Activated naive CD4-positive, alpha-beta T cell treated with anti-CD3 and anti-CD28 coated beads, Interleukin-2, amount 10 ng/mL, durations not matched to agents 7 days and 5 days (primary cell): ENCODE measurements at regions not wholly inside any gene's neighbourhood (a gene's known extent, or its start where the extent isn't known, plus 50 kb on each side); places are given as distances from the start of the nearest gene placed in this dataset.
"Not testable (repeated sequence)": the region's sequence is repeated elsewhere in the genome, so short reads cannot be mapped to it uniquely, and the experiment has no call there.

ENCODE experiments used
- CTCF ChIA-PET: fragments of 350-600 bp; sonication (Branson Sonifier 250); formaldehyde crosslinking; loops from one replicate; lab custom pipeline; 2021; ENCODE audit warnings: antibody characterized with exemption; lab: Charles Lee
- DNase-seq: peaks from one replicate; pipeline ENCODE4 v3.0.0-alpha.2; 2020
- H3K27ac Mint-ChIP-seq: one replicate; pipeline ENCODE4 v1.8.0; 2021; ENCODE audit warnings: mild to moderate bottlenecking, moderate library complexity, mixed read lengths
- H3K27me3 Mint-ChIP-seq: one replicate; pipeline ENCODE4 v1.8.0; 2021; ENCODE audit warnings: mild to moderate bottlenecking, mixed read lengths
- H3K36me3 Mint-ChIP-seq: one replicate; pipeline ENCODE4 v1.8.0; 2021; ENCODE audit warnings: mixed read lengths
- H3K4me1 Mint-ChIP-seq: one replicate; pipeline ENCODE4 v1.8.0; 2021; ENCODE audit warnings: mixed read lengths
- H3K4me3 Mint-ChIP-seq: one replicate; pipeline ENCODE4 v1.8.0; 2021; ENCODE audit warnings: mild to moderate bottlenecking, moderate library complexity, mixed read lengths
- H3K9me3 Mint-ChIP-seq: one replicate; pipeline ENCODE4 v1.8.0; 2021; ENCODE audit warnings: mixed read lengths

DNA sequence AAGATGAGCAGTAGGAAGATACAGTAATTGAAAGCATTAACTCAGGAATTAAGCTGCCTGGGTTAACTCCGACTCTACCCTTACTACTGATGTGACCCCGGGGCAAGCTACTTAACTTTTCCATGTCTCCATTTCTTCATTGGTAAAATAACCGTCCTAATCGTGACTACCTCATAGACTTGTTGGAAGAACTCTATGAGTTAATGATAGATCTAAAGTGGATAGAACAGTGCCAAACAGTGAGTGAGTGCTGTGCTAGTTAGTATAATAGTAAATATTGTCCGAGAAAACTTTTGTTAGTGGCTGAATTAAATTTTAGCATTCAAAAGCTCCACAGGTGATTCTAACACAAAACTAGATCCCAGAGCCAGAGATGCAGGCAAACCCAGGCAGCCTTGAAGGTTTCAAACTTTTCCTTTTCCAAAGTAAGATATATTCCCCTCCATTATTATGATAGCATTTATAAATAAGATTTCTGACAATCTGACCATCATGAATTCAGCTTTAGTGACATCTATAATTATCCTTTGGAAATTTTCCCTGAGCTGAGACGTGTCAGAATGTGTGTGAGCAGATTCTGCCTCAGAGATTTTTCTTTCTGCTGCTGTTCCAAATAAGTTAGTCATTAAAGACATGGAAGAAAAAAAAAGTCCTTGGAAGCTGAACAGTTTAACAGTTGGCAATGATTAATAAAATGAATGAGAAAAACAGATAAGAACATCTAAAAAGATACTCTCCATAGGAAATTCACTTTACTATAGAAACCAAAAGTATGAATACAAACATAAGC lies 369.5 kb downstream of the PRELID2 start:
- Mint-ChIP-seq H3K4me1 (no peaks in the 10 kb centered on the region), H3K27me3 (no peaks in the 10 kb centered on the region), H3K36me3 (no peaks in the 10 kb centered on the region), H3K4me3 (no peak overlapping the region), H3K27ac (no peak overlapping the region), H3K9me3 (peaks cover 1% of the 10 kb centered on the region)
- CTCF ChIA-PET = no interaction called here
- no peak for DNase-seq

GRCh38 chr5:145464171-145464570 lies 371.0 kb downstream of the PRELID2 start:
- Mint-ChIP-seq H3K9me3 (peaks cover 2% of the 10 kb centered on the region), H3K4me3 (no peak overlapping the region), H3K36me3 (no peaks in the 10 kb centered on the region), H3K27ac (no peak overlapping the region), H3K27me3 (no peaks in the 10 kb centered on the region), H3K4me1 (no peaks in the 10 kb centered on the region)
- no peak for DNase-seq
- CTCF ChIA-PET = no interaction called here

DNA sequence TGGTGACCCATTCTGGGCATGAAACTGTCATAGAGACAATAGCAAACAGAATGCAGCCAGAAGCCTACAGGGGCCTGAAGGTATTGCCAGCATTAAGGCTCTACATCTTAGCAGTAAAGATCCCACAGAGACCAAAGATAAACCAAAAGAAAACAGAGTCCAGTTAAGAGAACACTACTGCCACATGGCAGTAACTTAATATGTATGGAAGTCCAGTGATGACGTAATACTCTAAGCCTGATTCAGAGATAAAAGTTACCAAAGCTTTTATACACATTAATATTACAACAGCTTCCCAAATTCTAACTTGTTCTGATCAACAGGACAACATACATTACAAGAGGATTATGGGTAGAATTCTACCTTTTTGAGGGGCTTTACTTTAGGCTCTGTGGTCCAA lies 371.5 kb downstream of the PRELID2 start:
- H3K4me3 Mint-ChIP-seq = no peak overlapping the region
- no peaks in the 10 kb centered on the region for H3K36me3 Mint-ChIP-seq
- no peaks in the 10 kb centered on the region for H3K27me3 Mint-ChIP-seq
- H3K9me3 Mint-ChIP-seq = peaks cover 2% of the 10 kb centered on the region
- H3K27ac Mint-ChIP-seq = no peak overlapping the region
- H3K4me1 Mint-ChIP-seq = no peaks in the 10 kb centered on the region
- CTCF ChIA-PET = no interaction called here
- DNase-seq = no peak

DNA sequence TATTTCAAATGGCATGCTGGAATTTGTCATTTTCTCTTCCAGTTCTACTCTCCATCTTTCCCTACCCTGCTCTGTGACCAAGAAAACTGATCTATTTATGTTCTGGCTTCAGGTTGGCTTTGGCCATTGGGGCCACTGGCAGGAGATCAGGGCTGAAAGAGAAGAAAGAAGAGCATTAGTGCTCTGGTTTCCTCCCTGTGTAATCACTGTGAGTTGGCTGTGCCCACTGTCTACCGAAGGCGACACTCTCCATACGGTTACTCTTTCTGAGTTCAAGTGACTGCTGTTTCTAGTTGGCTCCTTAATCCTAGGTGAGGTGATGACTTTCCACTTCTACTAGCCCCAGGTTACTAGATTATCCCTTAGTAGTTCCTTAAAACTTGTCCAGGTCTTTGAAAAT lies 372.6 kb downstream of the PRELID2 start:
- H3K27ac Mint-ChIP-seq = no peak overlapping the region
- no peak overlapping the region for H3K4me3 Mint-ChIP-seq
- H3K9me3 Mint-ChIP-seq = peaks cover 2% of the 10 kb centered on the region
- no peaks in the 10 kb centered on the region for H3K27me3 Mint-ChIP-seq
- no peaks in the 10 kb centered on the region for H3K4me1 Mint-ChIP-seq
- no peaks in the 10 kb centered on the region for H3K36me3 Mint-ChIP-seq
- CTCF ChIA-PET = no interaction called here
- no peak for DNase-seq

GRCh38 chr5:145450286-145450885 lies 384.8 kb downstream of the PRELID2 start:
- no peak overlapping the region for H3K4me3 Mint-ChIP-seq
- no peaks in the 10 kb centered on the region for H3K4me1 Mint-ChIP-seq
- no peaks in the 10 kb centered on the region for H3K36me3 Mint-ChIP-seq
- H3K27ac Mint-ChIP-seq = no peak overlapping the region
- no peak for DNase-seq
- CTCF ChIA-PET = no interaction called here
- no peaks in the 10 kb centered on the region for H3K27me3 Mint-ChIP-seq
- H3K9me3 Mint-ChIP-seq = peaks cover 12% of the 10 kb centered on the region

DNA sequence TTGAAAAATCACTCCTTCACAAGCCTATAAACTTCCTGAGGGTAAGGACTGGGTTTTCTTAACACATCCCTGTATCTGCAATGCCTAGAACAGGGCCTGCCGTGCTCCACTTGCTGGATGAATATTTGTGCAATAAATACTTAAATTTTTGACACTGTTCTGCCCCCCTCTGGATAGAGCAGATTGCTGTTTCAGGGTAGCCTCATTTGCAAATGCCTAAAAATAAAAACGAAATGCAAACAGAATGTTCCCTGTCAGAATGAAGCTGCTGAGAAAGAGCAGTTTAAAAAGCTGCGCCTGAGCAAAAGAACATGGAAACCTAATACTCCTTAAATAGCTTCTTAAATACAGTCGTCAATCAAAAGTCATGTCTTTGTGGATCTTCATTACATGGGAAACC lies 385.3 kb downstream of the PRELID2 start:
- Mint-ChIP-seq H3K36me3 (no peaks in the 10 kb centered on the region), H3K4me1 (no peaks in the 10 kb centered on the region), H3K27ac (no peak overlapping the region), H3K9me3 (peaks cover 12% of the 10 kb centered on the region), H3K4me3 (no peak overlapping the region), H3K27me3 (no peaks in the 10 kb centered on the region)
- CTCF ChIA-PET = no interaction called here
- no peak for DNase-seq

DNA sequence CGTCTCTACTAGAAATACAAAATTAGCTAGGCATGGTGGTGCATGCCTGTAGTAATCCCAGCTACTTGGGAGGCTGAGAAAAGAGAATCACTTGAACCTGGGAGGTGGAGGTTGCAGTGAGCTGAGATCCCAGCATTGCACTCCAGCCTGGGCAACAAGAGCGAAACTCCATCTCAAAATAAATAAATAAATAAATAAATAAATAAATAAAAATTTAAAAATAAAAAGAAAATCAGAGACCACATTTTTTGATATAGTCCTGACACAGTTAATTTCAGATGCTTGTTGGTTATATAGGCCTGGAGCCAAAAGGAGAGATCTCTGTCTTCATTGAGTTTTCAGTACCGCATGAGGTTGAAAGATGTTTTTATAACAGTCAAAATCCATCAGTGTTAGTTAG lies 388.3 kb downstream of the PRELID2 start:
- H3K4me3 Mint-ChIP-seq, H3K36me3 Mint-ChIP-seq, H3K4me1 Mint-ChIP-seq, H3K27me3 Mint-ChIP-seq, DNase-seq, CTCF ChIA-PET, H3K27ac Mint-ChIP-seq: not testable (repeated sequence)
- peaks cover 18% of the 10 kb centered on the region for H3K9me3 Mint-ChIP-seq

GRCh38 chr5:145446412-145446811 lies 388.7 kb downstream of the PRELID2 start:
- no peak for DNase-seq
- Mint-ChIP-seq H3K4me3 (no peak overlapping the region), H3K9me3 (peaks cover 18% of the 10 kb centered on the region), H3K4me1 (no peaks in the 10 kb centered on the region), H3K27ac (no peak overlapping the region), H3K36me3 (no peaks in the 10 kb centered on the region), H3K27me3 (no peaks in the 10 kb centered on the region)
- CTCF ChIA-PET = no interaction called here

- CTCF ChIA-PET = no interaction called here
- Mint-ChIP-seq H3K27me3 (no peaks in the 10 kb centered on the region), H3K4me3 (no peak overlapping the region), H3K36me3 (no peaks in the 10 kb centered on the region), H3K9me3 (peaks cover 20% of the 10 kb centered on the region), H3K27ac (no peak overlapping the region), H3K4me1 (no peaks in the 10 kb centered on the region)
- no peak for DNase-seq
Measured at GRCh38 chr5:145445027-145445426, 390.1 kb downstream of the PRELID2 start.

DNA sequence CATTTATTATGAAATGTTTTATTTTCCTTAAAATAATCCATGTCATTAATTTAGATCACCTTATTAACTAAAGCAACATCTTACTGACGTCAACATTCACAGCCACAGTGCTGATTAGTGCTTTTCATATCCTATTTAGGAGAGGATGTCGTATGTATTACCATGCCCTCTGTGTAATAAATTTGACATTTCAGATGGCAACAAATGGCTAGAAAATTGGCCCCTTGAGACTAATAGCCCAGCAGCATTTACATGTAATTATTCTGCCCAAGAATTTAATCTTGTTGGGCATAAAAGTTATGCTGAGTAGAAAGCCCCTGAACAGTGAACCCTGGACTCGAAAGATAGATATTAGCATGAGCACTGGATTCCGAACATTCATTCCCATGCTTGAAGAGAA lies 391.2 kb downstream of the PRELID2 start:
- no peak overlapping the region for H3K4me3 Mint-ChIP-seq
- H3K27me3 Mint-ChIP-seq = no peaks in the 10 kb centered on the region
- CTCF ChIA-PET = no interaction called here
- no peaks in the 10 kb centered on the region for H3K4me1 Mint-ChIP-seq
- peaks cover 21% of the 10 kb centered on the region for H3K9me3 Mint-ChIP-seq
- no peaks in the 10 kb centered on the region for H3K36me3 Mint-ChIP-seq
- H3K27ac Mint-ChIP-seq = no peak overlapping the region
- DNase-seq = no peak

- no peaks in the 10 kb centered on the region for H3K36me3 Mint-ChIP-seq
- H3K9me3 Mint-ChIP-seq = peaks cover 18% of the 10 kb centered on the region
- H3K27ac Mint-ChIP-seq = no peak overlapping the region
- CTCF ChIA-PET = no interaction called here
- H3K4me3 Mint-ChIP-seq = no peak overlapping the region
- no peaks in the 10 kb centered on the region for H3K4me1 Mint-ChIP-seq
- H3K27me3 Mint-ChIP-seq = no peaks in the 10 kb centered on the region
- DNase-seq = no peak
Measured at GRCh38 chr5:145443366-145443765, 391.8 kb downstream of the PRELID2 start.

- H3K4me3 Mint-ChIP-seq, H3K4me1 Mint-ChIP-seq, H3K36me3 Mint-ChIP-seq, H3K27ac Mint-ChIP-seq, CTCF ChIA-PET, DNase-seq, H3K27me3 Mint-ChIP-seq: not testable (repeated sequence)
- peaks cover 18% of the 10 kb centered on the region for H3K9me3 Mint-ChIP-seq
Measured at GRCh38 chr5:145442661-145443060, 392.5 kb downstream of the PRELID2 start.

GRCh38 chr5:145441228-145441627 lies 393.9 kb downstream of the PRELID2 start:
- no peaks in the 10 kb centered on the region for H3K27me3 Mint-ChIP-seq
- H3K27ac Mint-ChIP-seq = no peak overlapping the region
- no peaks in the 10 kb centered on the region for H3K4me1 Mint-ChIP-seq
- no peaks in the 10 kb centered on the region for H3K36me3 Mint-ChIP-seq
- peaks cover 15% of the 10 kb centered on the region for H3K9me3 Mint-ChIP-seq
- DNase-seq = no peak
- no peak overlapping the region for H3K4me3 Mint-ChIP-seq
- CTCF ChIA-PET = no interaction called here

DNA sequence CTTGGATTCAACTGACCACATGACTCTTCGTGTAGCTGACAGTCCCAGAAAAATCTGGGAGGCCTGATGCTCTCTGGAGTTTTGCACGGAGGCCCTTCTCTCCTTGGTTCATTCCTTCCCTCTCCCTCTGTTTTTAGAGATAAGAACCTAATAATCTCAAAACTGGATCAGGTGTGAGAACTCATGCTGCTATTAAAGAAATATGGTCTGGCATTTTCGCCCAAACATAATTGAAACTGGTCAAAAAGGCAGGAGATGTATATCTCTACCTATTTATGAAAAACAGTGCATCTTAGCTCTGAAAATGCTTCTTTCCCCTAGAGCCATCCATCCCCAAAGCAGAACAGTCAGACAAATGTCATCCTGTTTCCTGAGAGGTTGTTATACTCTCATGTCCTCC lies 397.5 kb downstream of the PRELID2 start:
- Mint-ChIP-seq H3K4me3 (no peak overlapping the region), H3K27ac (no peak overlapping the region), H3K27me3 (no peaks in the 10 kb centered on the region), H3K9me3 (peaks cover 16% of the 10 kb centered on the region), H3K36me3 (no peaks in the 10 kb centered on the region), H3K4me1 (no peaks in the 10 kb centered on the region)
- CTCF ChIA-PET = no interaction called here
- no peak for DNase-seq

DNA sequence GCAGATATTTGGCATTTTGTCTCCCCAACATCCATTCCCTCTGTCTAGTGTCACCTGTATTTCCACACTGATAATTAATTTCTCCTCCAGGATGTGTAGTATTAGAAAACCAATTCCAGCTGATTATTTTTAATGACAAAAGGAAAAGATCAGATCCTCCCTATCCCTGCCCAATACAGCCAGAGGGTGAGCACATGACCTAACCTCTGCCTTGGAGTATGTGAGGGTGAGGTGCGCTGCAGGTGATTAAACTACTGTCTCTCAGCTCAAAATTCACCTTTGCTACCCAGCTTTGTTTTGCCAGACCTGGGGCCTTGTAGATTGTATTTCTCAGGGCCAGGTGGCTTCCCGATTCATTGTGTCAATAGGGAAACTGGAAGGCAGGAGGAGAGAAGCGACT lies 402.1 kb downstream of the PRELID2 start:
- H3K36me3 Mint-ChIP-seq = no peaks in the 10 kb centered on the region
- DNase-seq = no peak
- no peak overlapping the region for H3K27ac Mint-ChIP-seq
- no peak overlapping the region for H3K4me3 Mint-ChIP-seq
- H3K9me3 Mint-ChIP-seq = peaks cover 10% of the 10 kb centered on the region
- H3K27me3 Mint-ChIP-seq = no peaks in the 10 kb centered on the region
- CTCF ChIA-PET = no interaction called here
- H3K4me1 Mint-ChIP-seq = no peaks in the 10 kb centered on the region
